Nucleus accumbens (tissue), 56 donors: ENCODE measurements at regions not wholly inside any gene's neighbourhood (a gene's known extent, or its start where the extent isn't known, plus 50 kb on each side); places are given as distances from the start of the nearest gene placed in this dataset.

ENCODE experiments used
- DNase-seq, 56 donors: peaks; one replicate each; lab custom pipeline; 2025; lab: John Stamatoyannopoulos, UW

GRCh38 chr12:67827820-67828383 is 161.3 kb upstream of the IFNG-AS1 start:
- DNase-seq: peak in 34 of 56 donors; percentile 0 to 74 (median 28)

DNA sequence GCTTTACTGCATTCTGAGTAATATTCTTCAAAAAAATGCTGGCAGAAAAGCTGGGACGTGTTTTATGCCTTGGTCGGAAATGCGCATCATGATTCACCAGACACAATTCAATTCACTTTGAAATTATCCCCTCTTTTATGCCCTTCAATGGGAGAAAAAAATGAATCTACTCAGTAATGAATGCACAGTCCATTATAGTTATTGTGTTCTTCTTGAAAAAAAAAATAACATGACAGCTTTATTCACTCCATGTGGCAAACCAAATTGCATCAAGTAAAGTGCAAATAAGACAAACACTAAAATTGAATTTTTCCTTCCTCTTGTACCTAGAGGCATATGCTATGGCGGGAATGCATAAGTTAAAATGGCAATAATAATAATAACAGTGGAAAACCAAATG is 159.4 kb upstream of the IFNG-AS1 start:
- no peak for DNase-seq

DNA sequence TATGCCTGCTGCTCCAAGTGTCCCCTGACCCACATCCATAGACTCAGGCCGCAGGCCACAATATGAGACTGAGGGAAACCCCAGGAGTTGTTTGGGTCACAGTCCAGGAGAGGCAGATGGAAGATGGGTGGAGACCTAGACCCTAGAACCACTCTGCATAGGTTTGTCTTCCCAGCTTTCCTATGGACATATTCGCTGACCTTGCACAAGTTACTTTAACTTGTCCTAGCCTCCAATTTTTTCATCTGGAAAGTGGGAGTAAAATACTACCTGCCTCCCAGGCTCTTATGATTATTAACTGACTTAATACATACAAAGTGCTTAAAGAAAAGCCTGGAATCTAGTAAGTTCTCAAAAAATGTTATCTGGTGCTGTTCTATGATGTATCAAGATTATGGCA is 157.1 kb upstream of the IFNG-AS1 start:
- no peak for DNase-seq

- DNase-seq: no peak
Observed at GRCh38 chr12:67833602-67834001, 155.6 kb upstream of the IFNG-AS1 start.

DNA sequence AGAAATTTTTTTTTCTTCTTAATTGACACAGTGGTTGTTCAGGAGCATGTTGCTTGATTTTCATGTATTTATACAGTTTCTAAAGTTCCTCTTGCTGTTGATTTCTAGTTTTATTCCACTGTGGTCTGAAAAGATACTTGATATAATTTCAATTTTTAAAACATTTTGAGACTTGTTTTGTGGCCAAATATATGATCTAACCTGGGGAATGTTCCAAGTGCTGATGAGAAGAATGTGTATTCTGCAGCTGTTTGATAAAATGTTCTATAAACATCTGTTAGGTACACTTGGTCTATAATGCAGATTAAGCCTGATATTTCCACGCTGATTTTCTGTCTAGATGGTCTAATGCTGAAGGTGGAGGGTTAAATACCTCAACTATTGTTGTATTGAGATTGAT is 151.4 kb upstream of the IFNG-AS1 start:
- no peak for DNase-seq

DNA sequence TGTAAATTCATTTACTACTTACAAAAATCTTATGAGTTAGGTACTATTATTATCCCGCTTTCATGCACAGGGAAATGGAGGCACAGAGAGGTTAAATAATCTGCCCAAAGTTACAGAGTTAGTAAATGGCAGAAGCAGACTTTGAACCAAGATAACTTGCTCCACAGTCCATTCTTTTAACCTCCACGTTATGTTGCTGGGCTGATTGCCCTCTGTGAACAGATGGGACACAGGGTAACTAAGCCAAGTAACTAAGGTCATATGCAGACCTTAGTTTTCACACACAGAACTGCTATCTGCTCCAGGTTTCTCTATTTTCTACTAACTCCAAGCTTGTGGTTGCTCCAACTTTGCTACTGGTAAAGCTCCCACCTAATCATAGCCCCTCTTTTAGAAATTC is 147.1 kb upstream of the IFNG-AS1 start:
- no peak for DNase-seq

DNA sequence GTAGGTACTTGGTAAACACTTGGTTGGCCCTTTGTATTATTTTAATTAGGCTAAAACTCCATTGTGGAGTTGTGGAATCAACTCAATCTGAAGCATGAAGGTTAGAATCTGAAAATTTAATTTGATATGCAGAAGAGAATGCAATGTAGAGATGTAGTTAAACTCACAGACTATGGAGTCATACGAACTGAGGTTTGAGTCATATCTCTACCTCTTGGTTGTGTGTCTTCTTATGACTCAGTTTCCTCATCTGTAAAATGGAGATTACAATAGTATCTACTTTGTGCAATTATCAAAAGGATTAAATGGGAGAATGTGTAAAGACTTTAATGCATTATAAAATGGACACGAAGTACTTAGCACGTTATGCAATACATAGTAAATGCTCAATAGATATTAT is 146.0 kb upstream of the IFNG-AS1 start:
- no peak for DNase-seq

GRCh38 chr12:67852701-67853100 is 136.5 kb upstream of the IFNG-AS1 start:
- no peak for DNase-seq

DNA sequence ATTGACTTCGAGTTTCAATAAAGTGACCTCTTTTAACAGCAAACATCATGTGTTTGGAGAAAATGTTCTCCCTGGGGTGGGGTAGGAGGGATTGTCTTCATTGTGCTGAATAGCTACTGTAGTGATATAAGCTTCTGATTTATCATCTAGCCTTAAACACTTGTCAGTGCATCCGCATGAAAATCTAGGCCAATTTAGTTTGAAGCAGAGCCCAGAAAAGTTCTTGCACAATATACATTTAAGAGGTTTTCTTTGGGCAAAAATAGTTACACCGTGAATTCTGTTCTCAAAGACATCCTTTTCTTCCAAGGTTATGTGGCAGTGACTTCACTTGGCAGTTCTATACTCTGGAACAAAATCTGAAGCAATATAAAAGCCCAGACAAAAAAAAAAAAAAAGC is 136.0 kb upstream of the IFNG-AS1 start:
- DNase-seq: no peak

- no peak for DNase-seq
Observed at GRCh38 chr12:67854351-67854750, 134.9 kb upstream of the IFNG-AS1 start.

DNA sequence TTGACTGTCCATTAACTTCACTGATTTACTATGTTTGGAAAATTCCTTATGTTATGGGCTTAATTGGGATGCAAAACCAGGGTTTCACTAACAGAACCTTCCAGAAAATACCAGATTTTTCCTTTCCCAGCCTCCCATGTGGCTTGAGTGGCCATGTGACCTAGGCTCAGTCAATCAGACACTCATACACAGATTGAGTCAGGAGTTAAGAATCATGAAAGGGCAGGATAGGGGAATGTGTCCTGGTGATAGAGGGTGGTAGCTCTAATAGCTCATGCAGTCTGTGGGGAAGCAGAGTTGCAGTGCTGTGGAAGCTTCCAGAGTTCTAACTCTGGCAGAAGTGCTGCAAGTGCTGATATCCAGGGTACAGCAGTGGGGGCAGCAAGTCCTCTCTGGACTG is 134.1 kb upstream of the IFNG-AS1 start:
- no peak for DNase-seq

DNA sequence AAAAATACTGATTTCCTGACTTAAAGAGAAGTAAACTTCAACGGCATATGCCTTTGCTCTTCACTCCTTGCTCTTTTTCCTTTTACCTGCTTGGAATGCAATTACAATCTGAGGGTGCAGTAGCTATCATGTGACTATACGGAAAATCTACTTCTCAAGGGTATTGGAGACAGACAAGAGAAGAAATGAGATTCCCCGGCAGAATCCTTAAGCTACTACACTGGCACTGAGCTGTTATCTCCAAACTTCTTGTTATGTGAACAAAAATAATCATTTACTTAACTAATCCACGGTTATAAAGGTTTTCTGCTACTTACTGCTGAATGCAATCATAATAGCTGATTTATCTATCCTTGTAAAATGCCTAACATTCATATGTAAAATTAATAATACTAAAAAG is 118.0 kb upstream of the IFNG-AS1 start:
- no peak for DNase-seq

DNA sequence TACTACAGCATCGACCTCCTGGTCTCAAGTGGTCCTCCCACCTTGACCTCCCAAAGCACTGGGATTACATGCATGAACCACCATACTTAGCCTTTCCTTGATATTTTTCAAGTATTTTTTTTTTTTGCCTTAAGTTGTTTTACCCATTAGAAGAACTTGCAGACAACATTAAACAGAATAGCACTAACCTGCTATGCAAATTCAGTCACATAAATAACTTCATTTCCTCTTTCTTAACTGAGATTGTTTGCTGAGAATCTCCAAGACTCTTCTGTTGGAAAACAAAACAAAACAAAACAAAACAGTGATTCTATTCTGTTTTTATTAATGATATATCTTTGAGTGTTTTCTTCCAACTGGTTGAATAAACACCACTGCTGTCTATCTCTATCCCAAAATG is 115.9 kb upstream of the IFNG-AS1 start:
- no peak for DNase-seq

GRCh38 chr12:67876305-67876915 is 112.8 kb upstream of the IFNG-AS1 start:
- no peak for DNase-seq

DNA sequence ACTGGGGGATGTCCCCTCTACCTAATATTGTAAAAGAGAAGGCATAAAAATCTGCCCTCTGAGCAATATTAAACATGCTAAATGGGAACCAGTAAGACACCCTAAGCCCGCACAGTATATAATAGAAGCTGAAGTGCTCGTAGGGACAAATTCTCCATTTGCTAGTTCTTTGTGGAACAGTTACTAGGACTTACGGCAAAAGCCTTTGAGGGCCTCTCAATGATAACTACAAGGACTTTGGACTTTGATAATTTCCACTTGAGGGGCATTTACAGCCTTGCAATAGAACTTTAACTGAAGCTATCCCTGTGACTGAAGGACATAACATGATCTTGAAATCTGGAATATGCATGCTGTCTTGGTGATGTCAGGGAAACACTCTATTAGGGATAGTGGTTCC is 111.5 kb upstream of the IFNG-AS1 start:
- DNase-seq: no peak

- DNase-seq: no peak
Observed at GRCh38 chr12:67879937-67880336, 109.3 kb upstream of the IFNG-AS1 start.

DNA sequence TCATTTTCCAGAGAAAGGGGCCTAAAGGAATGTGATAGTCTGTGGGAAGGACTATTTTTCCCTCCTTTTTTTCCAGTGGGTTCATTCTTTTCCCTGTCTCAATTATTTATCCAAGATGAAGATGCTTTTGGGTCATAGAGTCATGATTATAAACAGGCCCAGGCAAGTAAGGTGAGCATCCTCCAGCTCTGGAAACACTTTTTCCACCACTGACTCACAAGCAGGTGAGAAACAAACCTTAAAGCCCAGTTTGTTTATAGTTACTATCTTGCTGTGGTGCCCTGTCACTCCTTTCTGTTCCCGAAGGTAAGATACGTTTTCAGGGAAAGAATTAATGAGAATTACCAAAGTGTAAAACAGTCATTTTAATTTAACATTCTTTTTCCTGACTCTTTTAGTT is 107.7 kb upstream of the IFNG-AS1 start:
- no peak for DNase-seq

GRCh38 chr12:67884596-67884995 is 104.7 kb upstream of the IFNG-AS1 start:
- DNase-seq: no peak

DNA sequence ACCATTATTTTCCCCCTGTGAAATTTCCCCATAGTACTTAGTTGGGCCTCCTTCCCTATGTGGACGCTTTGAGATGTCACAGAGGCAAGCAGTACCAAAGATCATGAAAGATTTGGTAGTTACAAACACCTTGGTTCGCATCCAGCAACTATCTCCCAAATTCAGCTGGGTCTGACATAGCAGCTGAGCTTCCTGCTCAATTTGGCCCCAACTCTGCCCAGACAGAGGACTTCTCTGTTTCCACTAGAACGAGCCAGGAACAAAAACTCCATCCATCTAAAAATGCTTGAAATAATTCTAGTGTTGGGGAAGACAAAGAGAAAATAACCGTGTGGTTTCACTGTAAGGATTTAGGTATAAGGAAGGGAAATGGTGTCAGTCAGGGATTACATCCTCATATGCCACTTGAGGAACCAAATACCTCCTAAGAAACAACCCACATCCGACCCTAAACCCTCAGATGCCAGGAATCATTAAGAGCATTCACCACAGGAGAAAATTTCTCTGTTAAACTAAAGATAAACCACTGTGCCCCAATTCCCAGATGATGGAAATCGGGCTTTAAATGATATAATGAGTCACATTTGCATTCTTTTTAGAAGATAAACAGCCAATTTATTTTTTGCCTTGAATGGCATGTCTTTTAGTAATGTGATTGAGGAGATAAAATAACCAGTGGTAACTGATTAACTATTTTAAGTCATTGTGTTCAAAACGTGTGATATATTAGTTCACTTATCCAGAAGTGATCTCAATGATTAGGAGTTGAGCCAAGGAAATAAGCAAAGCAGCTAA is 103.7 kb upstream of the IFNG-AS1 start:
- peak in 1 of 56 donors; percentile 4 for DNase-seq

DNA sequence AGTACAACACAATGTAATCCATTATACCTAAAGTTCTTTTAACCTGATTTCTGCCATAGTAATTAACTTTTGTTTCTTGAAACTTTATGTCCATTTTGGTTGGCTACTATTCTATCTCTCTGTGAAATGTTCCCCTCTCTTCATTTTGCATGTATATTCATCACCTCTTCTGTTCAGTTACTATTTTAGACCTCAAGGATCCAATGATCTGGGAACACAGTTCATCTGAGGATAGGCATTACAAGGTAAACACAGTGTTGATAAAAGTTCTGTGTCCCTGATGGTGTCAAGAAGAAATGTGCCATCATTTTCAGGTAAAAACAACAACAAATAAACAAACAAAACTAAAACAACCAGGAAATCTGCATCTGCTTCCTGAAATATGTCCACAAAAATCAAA is 102.2 kb upstream of the IFNG-AS1 start:
- no peak for DNase-seq

GRCh38 chr12:67889931-67890330 is 99.3 kb upstream of the IFNG-AS1 start:
- DNase-seq: no peak

DNA sequence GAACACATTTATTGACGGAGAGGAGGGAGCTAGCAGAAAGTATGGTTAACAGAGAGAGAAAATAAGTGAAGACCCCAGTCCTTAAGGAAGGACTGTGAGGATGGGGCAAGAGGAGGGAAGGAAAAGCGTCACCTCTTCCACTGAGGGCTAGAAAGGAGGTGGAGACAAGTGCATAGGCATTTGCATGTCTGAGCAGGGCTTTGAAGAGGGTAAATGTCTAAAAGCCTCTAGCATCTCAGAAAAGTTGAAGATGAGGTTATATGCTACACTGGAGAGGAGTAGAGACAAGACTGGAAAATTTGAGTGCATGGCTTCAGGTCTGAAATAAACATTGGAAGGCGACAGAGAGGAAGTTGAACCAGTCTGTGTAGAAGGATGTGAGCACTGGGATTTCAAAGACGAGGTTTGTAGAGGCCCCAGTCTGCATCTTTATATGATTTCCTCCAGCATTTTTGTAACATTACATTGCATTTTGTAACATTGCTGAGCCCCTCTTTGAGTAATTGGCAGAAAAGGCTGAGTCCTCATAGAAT is 98.5 kb upstream of the IFNG-AS1 start:
- no peak for DNase-seq
